Islet precursor cell (in vitro differentiated cells): ENCODE measurements at regions not wholly inside any gene's neighbourhood (a gene's known extent, or its start where the extent isn't known, plus 50 kb on each side); places are given as distances from the start of the nearest gene placed in this dataset.
A peak's percentile ranks its signal among the peaks of the same experiment; 100 is the strongest.

Experiments used
- DNase-seq: peaks from one replicate; pipeline ENCODE4 v3.0.0-alpha.2; 2018

DNA sequence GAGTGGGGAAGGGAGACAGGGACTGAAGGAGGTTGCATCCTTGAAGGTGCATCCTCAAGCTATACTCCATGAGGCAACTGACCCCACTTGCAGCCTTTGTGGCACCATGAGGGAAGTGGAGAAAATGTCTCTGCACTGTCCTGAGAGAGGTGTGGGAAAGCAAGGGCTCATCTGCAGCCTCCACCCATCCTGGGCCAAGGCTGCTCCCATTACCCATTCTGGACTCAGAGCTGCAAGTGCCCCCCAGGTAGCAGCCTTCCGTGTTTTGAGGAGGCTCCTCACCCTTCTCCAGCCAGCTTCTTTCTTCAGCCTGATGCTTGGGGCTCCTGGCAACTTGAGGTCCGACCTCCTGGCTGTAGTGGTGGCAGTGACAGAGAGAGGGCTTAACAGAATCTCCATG, 294.6 kb downstream of the CDH26 start:
- DNase-seq, result no peak

GRCh38 chr20:60253471-60253870, 295.2 kb downstream of the CDH26 start:
- DNase-seq, result no peak

GRCh38 chr20:60254901-60255411, 296.7 kb downstream of the CDH26 start:
- DNase-seq, result no peak

- no peak for DNase-seq
Measured at GRCh38 chr20:60255415-60255814, 297.2 kb downstream of the CDH26 start.

GRCh38 chr20:60255866-60256265, 297.6 kb downstream of the CDH26 start:
- no peak for DNase-seq

GRCh38 chr20:60256811-60257210, 298.6 kb downstream of the CDH26 start:
- no peak for DNase-seq

DNA sequence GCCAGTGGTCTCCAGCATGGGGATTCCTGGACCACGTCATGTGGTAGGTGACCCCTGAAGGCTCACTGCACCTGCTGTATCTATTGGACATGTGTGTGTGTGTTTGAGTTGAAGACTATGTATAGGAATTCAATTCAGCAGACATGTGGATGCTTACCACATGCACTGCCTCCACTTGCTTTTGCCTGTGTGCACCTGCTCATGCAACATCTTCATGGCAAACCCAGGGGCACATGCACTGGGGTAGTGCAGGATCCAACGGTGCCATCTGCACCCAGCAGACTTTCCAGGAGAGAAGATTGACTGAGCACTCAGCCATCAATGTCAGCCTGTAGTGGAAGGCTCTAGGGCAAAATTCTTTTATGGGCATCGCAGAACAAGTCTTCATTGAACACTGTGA, 299.4 kb downstream of the CDH26 start:
- DNase-seq, result no peak

- no peak for DNase-seq
Measured at GRCh38 chr20:60258255-60258863, 300.1 kb downstream of the CDH26 start.

DNA sequence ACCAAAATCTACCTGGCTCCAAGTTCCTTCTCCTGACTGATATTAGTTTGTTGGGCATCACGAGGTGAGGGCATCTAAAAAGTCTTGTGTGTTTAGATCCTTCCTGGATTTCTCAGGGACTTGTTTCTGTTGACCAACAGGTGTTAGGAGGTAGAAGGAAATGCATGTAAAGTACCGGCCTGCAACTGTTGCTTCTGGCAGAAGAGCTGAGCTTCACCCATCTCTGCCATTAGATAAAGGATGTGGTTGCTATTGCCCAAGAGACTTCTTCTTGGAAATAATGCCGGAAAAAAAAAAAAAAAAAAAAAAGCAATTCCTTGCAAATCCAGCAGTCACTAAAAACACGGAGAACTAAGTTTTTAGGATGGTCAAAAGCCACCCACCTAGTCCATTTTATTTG, 303.1 kb downstream of the CDH26 start:
- no peak for DNase-seq

DNA sequence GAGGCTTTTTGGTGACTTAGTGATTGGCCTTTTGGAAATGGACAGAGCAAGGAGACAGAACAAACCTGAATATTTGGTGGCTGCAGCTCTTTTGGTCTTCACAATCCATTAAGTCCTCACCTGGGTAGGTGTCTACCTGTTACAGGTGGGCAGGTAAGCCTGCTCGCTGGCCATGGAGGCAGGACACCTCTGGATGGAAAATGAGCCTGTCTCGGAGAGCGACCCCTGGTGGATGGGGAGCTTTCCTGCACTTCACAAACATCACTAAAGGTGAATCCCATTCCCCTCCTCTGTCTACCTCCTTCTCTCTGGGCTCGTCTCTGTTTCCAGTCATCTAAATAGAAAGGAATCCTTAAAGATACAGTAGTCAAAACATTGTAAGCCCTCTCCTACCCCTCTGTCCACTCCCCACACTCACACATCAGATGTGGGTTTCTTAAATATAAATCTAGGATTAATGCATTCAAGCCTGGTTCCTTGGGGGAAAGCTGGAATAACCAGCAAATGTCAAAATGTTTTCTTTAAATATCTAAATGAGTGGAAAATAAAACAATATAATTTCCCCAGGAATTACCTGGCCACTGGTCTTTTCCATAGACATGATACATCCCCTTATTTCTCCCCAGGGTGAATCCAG, 304.9 kb downstream of the CDH26 start:
- DNase-seq, result peak; percentile 74

DNA sequence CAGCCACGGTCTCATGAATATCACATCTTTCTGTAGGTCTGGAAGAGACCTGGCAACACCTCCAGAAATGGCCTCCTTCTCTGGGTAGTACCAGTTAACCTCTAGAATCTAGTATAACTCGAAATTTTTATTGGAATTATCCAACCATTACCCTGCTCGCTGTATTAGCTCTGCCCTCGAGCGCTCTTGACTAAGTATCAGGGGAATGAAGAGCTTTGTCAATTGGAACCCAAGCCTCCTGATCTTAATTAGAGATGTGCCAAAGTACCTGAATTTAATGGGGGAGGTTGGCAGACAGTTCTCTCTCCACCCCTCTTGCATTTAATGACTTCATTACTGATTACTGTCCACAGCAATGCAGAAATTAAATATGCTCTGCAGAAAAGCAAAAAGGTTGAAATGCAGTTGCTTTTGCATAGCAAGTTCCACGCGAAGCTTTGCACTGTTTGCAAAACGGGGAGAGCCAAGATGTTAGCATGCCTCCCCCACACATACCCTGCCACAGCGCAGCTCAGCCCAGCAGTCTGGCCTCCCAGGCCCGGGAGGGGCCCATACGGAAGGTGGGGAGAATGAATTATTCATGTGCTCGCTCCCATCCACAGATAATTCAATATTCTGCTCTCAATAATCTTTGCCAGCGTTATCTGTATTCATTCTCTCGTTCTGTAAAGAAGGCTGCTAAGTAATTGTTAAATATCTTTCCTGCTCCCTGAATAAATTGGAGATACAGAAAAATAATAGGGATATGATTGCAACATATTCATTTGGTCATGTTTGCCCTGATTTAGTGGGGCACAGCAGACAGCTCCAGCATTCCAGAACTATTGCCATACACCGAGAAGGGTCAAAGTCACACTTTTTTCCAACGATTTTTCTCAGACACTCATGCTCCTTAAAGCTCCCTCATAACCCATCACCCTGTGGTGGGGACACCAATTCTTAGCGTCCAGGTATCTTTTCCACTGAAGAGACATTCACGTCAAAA, 305.8 kb downstream of the CDH26 start:
- no peak for DNase-seq

DNA sequence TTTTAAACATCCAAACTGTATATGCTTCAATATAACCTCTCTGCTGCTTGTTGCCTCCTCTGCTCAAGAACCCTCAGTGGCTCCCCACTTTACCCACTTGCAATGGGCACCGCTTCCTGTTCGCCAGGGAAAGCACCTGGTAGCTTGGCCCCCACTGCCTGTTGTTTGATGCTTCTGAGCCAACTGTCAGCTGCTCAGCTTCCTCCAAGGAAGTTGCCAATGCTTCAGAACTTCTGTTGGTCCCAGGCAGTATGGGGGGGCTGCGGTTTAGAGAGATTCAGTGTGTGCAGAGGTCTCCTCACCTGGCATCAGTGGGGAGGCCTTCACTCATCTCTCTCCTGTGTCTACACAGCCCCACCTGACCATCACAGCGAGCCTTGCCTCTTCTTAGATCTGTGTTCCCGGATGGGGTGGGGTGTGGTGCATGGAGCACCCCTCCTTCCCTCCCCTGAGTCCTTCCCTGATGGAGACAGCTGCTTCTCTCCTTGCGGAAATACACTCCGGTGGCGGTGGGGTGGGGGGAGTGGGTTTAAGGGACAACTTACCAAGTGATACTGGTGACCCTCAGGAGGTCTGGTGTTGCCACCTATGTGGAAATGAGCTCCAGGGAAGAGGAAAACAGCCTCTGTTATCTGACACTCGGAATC, 308.1 kb downstream of the CDH26 start:
- DNase-seq, result no peak

GRCh38 chr20:60268491-60268890, 310.3 kb downstream of the CDH26 start:
- no peak for DNase-seq

DNA sequence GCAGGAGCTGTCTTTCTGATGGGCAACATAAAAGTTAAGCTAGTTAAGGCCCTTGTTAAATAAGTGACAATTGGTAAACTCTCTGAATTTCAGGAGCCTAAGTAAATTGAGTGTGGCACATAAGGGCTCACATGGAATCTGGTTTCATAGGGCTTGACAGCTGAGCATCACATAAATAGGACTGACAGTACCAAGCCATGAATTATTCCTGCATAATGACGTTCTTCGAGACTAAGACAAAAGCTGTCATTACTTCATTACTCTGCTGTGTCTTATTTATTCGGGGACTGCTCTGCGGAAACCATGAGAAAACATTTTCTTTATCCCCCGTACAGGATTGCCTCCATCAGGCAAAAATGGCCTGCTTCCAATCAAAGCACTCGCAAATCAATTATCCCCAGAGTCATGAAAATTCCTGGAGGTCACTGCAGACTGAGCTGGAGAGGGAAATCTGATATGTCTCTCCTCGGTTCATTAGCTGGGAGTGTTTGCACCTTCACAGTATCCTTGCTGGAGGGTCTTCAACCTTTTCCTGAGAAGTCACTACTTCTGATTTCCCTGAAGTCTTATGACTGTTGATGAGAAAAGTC, 311.4 kb downstream of the CDH26 start:
- DNase-seq, result no peak

- DNase-seq, result no peak
Measured at GRCh38 chr20:60270341-60270740, 312.1 kb downstream of the CDH26 start.

DNA sequence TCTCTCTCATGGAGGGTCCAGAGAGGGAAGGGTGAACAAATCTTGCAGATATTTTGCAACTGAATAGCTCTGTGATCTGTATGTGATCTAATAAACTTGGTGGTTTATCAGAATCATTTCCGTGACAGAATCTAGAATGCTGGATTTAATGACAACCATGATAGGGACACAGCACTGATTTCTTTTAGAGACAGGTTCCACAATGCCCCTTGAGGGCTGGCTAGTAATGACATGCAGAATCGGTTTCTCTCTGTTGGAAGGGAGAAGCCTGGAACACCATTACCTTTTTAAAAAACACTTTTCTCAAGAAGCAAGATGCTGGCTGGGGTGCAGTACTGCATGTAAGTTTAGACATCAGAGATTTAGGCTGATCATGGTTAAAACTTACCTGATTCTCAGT, 313.4 kb downstream of the CDH26 start:
- DNase-seq, result no peak

DNA sequence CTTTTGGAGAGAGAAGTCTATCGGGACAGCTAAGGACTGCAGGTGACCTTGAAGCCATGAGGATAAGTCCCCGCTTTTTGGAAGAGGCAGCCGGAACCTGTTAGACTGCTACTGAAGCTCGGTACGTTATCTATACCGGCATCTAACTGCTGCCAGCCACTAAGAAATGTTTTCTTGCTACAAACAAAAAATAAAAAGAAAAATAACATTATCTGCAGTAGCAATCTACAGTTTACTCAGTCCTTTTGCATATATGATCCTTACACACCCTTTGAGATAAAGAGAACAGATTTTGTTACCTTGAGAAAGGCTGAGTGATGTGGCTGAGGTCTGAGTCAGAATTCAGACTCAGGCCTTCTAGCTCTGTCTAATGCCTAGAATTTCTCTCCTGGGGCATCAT, 314.6 kb downstream of the CDH26 start:
- DNase-seq, result no peak

GRCh38 chr20:60274717-60275116, 316.5 kb downstream of the CDH26 start:
- DNase-seq, result no peak

DNA sequence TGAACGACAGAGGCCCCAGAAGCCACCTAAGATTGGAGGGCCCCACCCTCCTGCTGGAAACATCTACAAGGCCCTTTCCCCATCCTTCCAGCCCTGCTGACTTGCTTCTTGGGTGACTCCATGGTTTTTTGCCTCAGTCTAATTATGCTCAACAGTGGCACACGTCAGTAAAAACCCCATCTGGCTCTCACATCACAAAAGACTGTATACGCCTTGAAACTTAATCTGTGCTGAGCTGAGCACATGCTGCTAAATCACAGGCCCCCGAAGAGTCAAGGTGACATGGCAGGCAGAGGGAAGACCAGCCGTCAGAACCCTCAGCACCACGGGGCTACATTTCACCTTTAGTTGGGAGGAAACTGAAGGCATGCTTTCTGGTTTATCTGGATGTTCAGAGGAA, 323.1 kb downstream of the CDH26 start:
- DNase-seq, result no peak

GRCh38 chr20:60283281-60283680, 325.1 kb downstream of the CDH26 start:
- DNase-seq, result no peak

GRCh38 chr20:60286764-60287163, 328.5 kb downstream of the CDH26 start:
- DNase-seq, result no peak

DNA sequence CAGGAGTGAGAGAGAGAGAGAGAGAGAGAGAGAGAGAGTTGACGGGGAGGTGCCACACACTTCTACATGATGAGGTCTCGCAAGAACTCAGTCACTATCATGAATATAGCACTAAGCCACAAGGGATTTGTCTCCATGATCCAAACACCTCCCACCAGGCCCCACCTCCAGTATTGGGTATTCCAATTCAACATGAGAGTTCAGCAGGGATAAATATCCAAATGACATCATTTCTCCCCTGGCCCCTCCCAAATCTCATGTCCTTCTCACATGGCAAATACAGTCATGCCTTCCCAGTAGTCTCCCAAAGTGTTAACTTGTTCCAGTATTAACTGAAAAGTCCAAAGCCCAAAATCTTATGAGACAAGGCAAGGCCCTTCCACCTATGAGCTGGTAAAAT, 330.7 kb downstream of the CDH26 start:
- DNase-seq, result no peak
